NB4 (cell line): ENCODE measurements at regions not wholly inside any gene's neighbourhood (a gene's known extent, or its start where the extent isn't known, plus 50 kb on each side); places are given as distances from the start of the nearest gene placed in this dataset.
"Not testable (repeated sequence)": the region's sequence is repeated elsewhere in the genome, so short reads cannot be mapped to it uniquely, and the experiment has no call there.

Source experiments
- DNase-seq: peaks from one replicate; pipeline ENCODE4 v3.0.0; 2010; ENCODE audit warnings: low read depth
- H3K4me3 ChIP-seq: one replicate; pipeline ENCODE4 v1.5.1; 2011; ENCODE audit warnings: mild to moderate bottlenecking, low read depth, low read length, moderate library complexity
- MYC ChIP-seq: IDR thresholded peaks from 2 replicates; pipeline ENCODE4 v1.6.1; 2011; ENCODE audit warnings: low read depth, low read length
- POLR2A ChIP-seq: IDR thresholded peaks from 2 replicates; pipeline ENCODE4 v1.6.1; 2011; ENCODE audit warnings: mild to moderate bottlenecking; ENCODE audit not compliant: insufficient read length; ENCODE audit errors: extremely low read depth
- TF ChIP-seq, protein P1 (sequence below): IDR thresholded peaks from 2 replicates; pipeline ENCODE4 v1.6.1; 2011; ENCODE audit warnings: low read depth, low read length
- TF ChIP-seq, protein P2 (sequence below): IDR thresholded peaks from one replicate; pipeline ENCODE4 v1.5.1; 2012; ENCODE audit warnings: low read depth, low read length

DNA sequence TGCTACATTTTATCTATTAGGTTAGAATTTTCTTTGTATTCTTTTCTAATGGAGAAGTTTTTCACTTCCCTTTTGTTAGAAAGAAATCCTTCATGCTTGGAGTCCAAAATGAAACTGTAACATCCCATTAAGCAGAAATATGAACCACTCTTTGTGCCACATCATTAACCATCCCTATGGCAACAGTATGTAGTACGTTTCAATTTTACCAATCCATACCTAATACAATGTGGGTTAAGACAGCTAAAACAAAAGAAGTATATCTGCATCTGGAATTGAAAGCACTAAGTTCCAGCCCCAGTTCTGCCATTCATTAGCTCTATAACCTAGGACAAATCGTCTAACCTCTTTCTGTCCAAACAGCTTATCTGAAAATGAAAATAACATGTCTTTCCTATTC, 409.2 kb upstream of the SPHKAP start:
- no peak for DNase-seq
- H3K4me3 ChIP-seq = no peak overlapping the region
- TF ChIP-seq MYC = no peak
- TF ChIP-seq, protein P1, sequence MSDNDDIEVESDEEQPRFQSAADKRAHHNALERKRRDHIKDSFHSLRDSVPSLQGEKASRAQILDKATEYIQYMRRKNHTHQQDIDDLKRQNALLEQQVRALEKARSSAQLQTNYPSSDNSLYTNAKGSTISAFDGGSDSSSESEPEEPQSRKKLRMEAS = no peak
- TF ChIP-seq POLR2A = no peak
- TF ChIP-seq, protein P2, sequence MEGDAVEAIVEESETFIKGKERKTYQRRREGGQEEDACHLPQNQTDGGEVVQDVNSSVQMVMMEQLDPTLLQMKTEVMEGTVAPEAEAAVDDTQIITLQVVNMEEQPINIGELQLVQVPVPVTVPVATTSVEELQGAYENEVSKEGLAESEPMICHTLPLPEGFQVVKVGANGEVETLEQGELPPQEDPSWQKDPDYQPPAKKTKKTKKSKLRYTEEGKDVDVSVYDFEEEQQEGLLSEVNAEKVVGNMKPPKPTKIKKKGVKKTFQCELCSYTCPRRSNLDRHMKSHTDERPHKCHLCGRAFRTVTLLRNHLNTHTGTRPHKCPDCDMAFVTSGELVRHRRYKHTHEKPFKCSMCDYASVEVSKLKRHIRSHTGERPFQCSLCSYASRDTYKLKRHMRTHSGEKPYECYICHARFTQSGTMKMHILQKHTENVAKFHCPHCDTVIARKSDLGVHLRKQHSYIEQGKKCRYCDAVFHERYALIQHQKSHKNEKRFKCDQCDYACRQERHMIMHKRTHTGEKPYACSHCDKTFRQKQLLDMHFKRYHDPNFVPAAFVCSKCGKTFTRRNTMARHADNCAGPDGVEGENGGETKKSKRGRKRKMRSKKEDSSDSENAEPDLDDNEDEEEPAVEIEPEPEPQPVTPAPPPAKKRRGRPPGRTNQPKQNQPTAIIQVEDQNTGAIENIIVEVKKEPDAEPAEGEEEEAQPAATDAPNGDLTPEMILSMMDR = no peak

DNA sequence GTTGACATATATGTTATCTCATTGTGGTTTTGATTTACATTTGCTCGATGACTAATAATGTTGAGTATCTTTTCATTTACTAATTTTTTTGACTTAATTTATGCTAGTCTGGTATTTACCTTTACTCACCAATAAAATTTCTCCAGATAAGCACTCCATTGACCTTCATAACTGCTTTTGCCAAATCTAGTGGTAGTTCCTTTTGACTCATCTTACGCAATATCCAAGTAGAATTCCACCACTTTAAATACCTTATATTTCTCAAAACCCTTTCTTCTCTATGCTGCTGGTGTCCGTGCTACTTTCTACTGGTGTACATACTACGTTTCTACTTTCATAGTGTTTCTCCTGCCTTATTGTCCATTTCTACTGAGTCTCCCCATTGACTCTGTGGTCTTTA, 407.6 kb upstream of the SPHKAP start:
- TF ChIP-seq, protein P1 = no peak
- no peak for TF ChIP-seq MYC
- no peak for TF ChIP-seq POLR2A
- TF ChIP-seq, protein P2 = no peak
- DNase-seq = no peak
- no peak overlapping the region for H3K4me3 ChIP-seq

DNA sequence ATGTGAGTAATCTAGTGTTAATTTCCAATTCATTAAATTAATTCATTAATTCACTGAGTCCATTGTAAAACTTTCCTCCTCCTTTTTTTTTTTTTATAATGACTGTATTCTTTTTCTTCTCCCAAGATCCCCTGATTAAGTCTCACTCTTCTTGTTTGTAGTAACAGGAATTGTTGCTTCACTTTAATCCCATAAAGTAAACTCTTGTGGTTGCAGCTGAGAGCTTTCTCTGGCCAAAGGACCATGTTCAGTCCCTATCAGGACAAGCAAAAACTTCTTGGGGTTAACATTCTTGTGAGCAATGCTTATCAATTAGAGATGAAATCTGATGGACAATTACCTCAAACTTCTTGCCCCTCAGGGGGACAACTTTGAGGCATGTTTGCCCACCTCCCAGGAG, 400.2 kb upstream of the SPHKAP start:
- no peak for DNase-seq
- no peak overlapping the region for H3K4me3 ChIP-seq
- TF ChIP-seq MYC = no peak
- TF ChIP-seq, protein P2 = no peak
- TF ChIP-seq POLR2A = no peak
- TF ChIP-seq, protein P1 = no peak

DNA sequence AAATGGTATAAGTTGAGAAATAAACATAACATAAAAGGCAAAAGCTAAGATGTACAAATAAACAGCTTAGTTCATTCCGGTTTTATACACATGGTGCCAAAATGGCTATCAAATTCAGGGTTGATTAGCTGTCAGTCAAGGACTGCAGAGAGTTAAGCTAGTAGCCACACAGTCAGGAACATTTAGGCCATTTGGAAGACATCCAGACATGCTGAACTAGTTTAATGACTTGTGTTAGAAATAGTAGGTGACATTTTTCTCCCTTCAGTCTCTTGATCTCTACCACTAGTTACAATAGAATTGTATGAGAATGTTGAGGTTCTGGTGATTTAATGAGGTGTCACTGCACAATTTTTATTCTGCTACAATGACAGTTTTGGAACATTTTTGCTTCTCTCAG, 394.4 kb upstream of the SPHKAP start:
- TF ChIP-seq MYC (no peak), POLR2A (no peak)
- TF ChIP-seq, protein P2 = no peak
- TF ChIP-seq, protein P1 = no peak
- DNase-seq = no peak
- no peak overlapping the region for H3K4me3 ChIP-seq

DNA sequence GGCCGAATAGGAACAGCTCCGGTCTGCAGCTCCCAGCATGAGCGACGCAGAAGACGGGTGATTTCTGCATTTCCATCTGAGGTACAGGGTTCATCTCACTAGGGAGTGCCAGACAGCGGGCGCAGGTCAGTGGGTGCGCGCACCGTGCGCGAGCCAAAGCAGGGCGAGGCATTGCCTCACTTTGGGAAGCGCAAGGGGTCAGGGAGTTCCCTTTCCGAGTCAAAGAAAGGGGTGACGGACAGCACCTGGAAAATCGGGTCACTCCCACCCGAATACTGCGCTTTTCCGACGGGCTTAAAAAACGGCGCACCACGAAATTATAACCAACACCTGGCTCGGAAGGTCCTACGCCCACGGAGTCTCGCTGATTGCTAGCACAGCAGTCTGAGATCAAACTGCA, 386.8 kb upstream of the SPHKAP start:
- not testable (repeated sequence) for DNase-seq, H3K4me3 ChIP-seq

DNA sequence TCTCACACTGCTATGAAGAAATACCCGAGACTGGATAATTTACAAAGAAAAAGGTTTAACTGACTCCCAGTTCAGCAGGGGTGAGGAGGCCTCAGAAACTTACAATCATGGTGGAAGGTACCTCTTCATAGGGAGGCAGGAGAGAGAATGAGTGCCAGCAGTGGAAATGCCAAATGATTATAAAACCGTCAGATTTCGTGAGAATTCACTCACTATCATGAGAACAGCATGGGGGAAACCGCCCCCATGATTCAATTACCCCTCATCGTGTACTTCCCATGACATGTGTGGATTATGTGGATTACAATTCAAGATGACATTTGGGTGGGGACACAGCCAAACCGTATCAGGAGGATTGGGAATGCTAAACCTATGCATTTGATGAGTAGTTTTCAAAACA, 380.3 kb upstream of the SPHKAP start:
- no peak overlapping the region for H3K4me3 ChIP-seq
- TF ChIP-seq MYC = no peak
- TF ChIP-seq POLR2A = no peak
- TF ChIP-seq, protein P2 = no peak
- TF ChIP-seq, protein P1 = no peak
- no peak for DNase-seq
